ENCODE measurements at regions not wholly inside any gene's neighbourhood (a gene's known extent, or its start where the extent isn't known, plus 50 kb on each side); places are given as distances from the start of the nearest gene placed in this dataset.
A peak's percentile ranks its signal among the peaks of the same experiment; 100 is the strongest.
"Not testable (repeated sequence)": the region's sequence is repeated elsewhere in the genome, so short reads cannot be mapped to it uniquely, and the experiment has no call there.

DNA sequence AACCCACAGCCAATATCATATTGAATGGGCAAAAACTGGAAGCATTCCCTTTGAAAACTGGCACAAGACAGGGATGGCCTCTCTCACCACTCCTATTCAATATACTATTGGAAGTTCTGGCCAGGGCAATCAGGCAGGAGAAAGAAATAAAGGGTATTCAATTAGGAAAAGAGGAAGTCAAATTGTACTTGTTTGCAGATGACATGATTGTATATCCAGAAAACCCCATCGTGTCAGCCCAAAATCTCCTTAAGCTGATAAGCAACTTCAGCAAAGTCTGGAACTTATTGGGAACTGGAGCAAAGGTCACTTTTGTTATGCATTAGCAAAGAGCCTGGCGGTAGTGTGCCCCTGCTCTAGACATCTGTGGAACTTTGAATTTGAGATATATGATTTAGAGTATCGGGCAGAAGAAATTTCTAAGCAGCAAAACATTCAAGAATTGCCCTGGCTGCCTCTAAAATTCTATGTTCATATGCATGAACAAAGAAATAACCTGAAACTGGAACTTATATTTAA lies 53.4 kb upstream of the PSMA1 start:
- not testable (repeated sequence) for DNase-seq

DNA sequence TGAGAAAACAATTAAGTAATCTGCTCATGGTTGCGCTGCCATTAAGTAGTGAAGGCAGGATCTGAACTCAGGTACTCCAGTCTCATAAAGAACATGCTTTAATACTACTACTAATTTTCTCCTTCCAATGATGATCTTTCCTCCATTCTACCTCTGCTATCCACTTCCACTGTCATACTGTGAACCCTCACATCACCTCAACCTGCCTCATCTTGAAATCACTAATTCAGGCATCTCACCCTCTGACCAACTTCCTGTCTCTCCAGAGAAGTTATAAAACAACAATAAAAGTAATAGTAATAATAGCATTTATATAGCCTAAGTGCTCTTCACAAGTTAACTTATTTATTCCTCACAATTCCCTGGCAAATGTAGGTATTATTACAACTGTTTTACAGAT lies 57.1 kb upstream of the PSMA1 start:
- DNase-seq = no peak

DNA sequence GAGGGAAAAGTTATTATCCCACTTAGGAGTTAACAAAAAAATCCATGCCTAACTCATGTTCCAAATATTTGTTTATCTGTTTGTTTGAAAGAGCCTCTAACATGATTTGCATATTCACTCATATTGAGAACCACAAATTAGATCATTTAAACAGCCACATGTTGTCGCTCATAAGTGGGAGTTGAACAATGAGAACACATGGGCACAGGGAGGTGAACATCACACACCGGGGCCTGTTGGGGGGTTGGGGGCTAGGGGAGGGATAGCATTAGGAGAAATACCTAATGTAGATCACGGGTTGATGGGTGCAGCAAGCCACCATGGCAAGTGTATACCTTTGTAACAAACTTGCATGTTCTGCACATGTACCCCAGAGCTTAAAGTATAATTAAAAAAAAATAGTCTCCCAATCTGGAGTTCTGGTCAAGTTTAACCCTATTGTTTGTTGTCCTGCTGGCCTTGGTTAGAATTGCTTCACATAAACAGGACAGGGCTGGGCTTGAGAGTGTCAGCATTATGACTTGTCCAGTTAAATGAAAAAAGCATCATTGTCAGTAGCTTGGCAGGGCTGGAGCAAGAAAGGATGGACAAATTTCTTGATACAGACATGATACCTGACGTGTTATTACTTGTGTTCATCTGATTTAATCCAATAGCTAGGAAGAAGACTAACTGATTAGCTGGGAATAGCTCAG lies 57.8 kb upstream of the PSMA1 start:
- peak in 1 of 2 experiments; percentile 20 for DNase-seq

GRCh38 chr11:14578541-14578956 lies 58.4 kb upstream of the PSMA1 start:
- DNase-seq = peak in 1 of 2 experiments; percentile 42

GRCh38 chr11:14579646-14580045 lies 59.5 kb upstream of the PSMA1 start:
- DNase-seq = no peak

GRCh38 chr11:14582793-14583192 lies 60.8 kb upstream of the PDE3B start:
- no peak for DNase-seq

GRCh38 chr11:14583252-14584034 lies 60.2 kb upstream of the PDE3B start:
- DNase-seq = no peak

DNA sequence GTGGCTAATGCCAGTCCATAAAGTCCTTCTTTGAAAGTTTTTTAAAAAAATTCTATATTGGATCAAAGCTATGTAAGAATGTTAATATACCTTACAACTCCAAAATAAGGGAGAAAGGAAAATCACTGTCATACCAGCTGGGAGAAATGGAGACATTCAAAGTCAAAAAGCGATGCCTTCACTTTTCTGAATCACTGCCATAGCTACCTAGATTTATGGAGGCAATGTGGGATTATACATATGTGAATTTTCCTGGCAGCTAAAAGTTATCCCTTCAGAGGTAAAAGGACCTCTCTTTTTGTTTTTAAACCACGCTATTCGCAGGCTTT lies 59.6 kb upstream of the PDE3B start:
- DNase-seq = no peak

DNA sequence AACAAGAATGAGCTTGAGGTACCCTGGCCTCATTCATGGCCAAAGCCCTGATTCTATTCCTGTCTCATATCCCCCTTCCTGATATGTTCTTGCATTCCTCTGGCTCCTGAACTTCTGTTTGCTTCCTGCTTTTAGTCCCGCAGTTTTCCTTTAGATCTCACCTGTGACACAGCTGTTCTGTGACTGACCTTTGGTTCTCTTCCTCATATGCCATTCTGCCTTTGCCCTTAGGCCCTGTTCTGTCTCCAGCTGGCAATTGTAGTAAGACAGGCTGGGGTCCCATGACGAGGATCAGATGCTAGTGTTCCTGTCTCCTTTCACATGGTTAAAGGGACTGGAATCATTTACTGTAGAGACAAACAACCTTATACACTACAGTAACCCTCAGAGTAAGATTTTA lies 59.0 kb upstream of the PDE3B start:
- DNase-seq = no peak

DNA sequence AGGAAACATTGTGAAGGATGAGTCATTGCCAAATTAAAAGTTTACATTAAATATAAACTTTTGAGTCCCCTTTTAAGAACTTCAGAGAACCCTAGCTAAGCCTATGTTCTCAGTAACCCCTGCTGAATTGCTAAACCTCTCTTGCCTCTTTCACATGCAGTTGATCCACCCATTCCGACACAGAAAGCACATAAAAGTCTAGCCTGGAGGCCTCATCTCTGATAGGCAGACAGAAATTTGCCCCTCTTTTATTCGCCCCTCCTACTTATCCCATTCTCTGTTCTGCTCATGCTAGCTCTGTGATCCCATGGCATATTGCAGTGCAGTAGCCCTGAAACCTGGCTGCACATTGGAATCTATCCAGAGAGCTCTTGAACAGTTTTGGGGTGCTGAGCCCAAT lies 58.2 kb upstream of the PDE3B start:
- no peak for DNase-seq

- no peak for DNase-seq
Measured at GRCh38 chr11:14587258-14587657, 56.3 kb upstream of the PDE3B start.

DNA sequence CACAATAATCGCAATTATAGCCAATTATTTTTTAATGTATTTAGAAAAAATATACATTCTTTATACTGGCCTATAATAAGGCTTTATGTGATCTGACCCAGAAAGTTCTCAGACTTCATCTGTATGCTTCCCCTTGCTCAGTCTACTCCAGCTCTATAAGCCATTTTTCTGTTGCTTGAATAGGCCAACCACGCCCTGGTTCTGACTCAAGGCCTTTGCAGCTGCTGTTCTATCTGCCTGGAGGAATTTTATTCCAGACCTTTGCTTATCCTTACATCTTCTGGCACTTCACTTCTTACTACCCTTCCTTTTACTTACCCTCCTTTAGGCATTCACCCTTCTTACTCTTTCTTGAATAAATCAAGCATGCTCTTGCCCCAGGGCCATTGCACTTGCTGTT lies 54.9 kb upstream of the PDE3B start:
- DNase-seq = no peak

DNA sequence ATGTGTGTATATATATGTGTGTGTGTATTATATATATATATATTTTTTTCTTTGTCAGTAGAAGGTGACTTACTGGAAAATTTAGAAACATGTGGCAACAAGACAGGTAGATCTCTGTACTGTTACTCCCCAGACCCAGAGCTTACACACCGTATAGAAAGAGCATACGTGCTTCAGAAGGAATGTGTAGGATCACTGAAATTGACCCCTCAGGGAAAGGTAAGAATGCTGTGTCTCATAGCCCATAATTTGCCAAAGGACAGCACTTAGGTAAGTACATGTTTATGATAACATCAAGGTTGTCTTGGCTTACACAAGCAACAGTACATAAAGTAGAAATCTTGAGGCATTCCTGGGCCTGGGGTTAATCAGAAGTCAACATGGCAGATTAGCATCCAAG lies 54.2 kb upstream of the PDE3B start:
- no peak for DNase-seq

GRCh38 chr11:14591046-14591445 lies 52.6 kb upstream of the PDE3B start:
- not testable (repeated sequence) for DNase-seq

- no peak for DNase-seq
Measured at GRCh38 chr11:14593671-14594070, 49.9 kb upstream of the PDE3B start.
